Stimulated activated CD4-positive, alpha-beta T cell treated with anti-CD3 and anti-CD28 coated beads, Interleukin-12 subunit alpha, Interleukin-12 subunit beta, amount 100 ng/mL, for 24 hours (primary cell): ENCODE measurements at regions not wholly inside any gene's neighbourhood (a gene's known extent, or its start where the extent isn't known, plus 50 kb on each side); places are given as distances from the start of the nearest gene placed in this dataset.

ENCODE experiments used
- DNase-seq, 2 experiments: peaks; one replicate each; pipeline ENCODE4 v3.0.0-alpha.2; 2020; ENCODE audit warnings: low read depth in 2 of 2

GRCh38 chr12:13503094-13503835 lies 306.7 kb downstream of the EMP1 start:
- no peak for DNase-seq

GRCh38 chr12:13499008-13499407 lies 302.5 kb downstream of the EMP1 start:
- no peak for DNase-seq

GRCh38 chr12:13496111-13496510 lies 299.6 kb downstream of the EMP1 start:
- DNase-seq, result no peak

- no peak for DNase-seq
Observed at GRCh38 chr12:13489246-13489645, 292.7 kb downstream of the EMP1 start.

- no peak for DNase-seq
Observed at GRCh38 chr12:13487326-13487725, 290.8 kb downstream of the EMP1 start.

- DNase-seq, result no peak
Observed at GRCh38 chr12:13486794-13487193, 290.3 kb downstream of the EMP1 start.

- no peak for DNase-seq
Observed at GRCh38 chr12:13478650-13479181, 282.2 kb downstream of the EMP1 start.

- no peak for DNase-seq
Observed at GRCh38 chr12:13474381-13474780, 277.9 kb downstream of the EMP1 start.

GRCh38 chr12:13472690-13473089 lies 276.2 kb downstream of the EMP1 start:
- DNase-seq, result no peak

- no peak for DNase-seq
Observed at GRCh38 chr12:13471471-13471870, 274.9 kb downstream of the EMP1 start.

- DNase-seq, result no peak
Observed at GRCh38 chr12:13465635-13466034, 269.1 kb downstream of the EMP1 start.

GRCh38 chr12:13463189-13463588 lies 266.7 kb downstream of the EMP1 start:
- DNase-seq, result no peak

GRCh38 chr12:13462450-13462849 lies 265.9 kb downstream of the EMP1 start:
- DNase-seq, result no peak

- no peak for DNase-seq
Observed at GRCh38 chr12:13455778-13456144, 259.2 kb downstream of the EMP1 start.

- no peak for DNase-seq
Observed at GRCh38 chr12:13454991-13455777, 258.7 kb downstream of the EMP1 start.

- no peak for DNase-seq
Observed at GRCh38 chr12:13452955-13453570, 256.5 kb downstream of the EMP1 start.

- DNase-seq, result no peak
Observed at GRCh38 chr12:13451776-13452175, 255.2 kb downstream of the EMP1 start.

GRCh38 chr12:13450231-13451080 lies 253.9 kb downstream of the EMP1 start:
- DNase-seq, result no peak

- no peak for DNase-seq
Observed at GRCh38 chr12:13444076-13444475, 247.6 kb downstream of the EMP1 start.

- no peak for DNase-seq
Observed at GRCh38 chr12:13443498-13443897, 247.0 kb downstream of the EMP1 start.

- DNase-seq, result no peak
Observed at GRCh38 chr12:13443028-13443427, 246.5 kb downstream of the EMP1 start.

GRCh38 chr12:13442457-13442856 lies 245.9 kb downstream of the EMP1 start:
- DNase-seq, result no peak
